SK-N-SH (cell line): ENCODE measurements at regions not wholly inside any gene's neighbourhood (a gene's known extent, or its start where the extent isn't known, plus 50 kb on each side); places are given as distances from the start of the nearest gene placed in this dataset.

Experiments used
- CTCF ChIA-PET: fragments of 300-600, 350-600 bp; formaldehyde crosslinking; extraction: SDS; loops from one replicate; lab custom pipeline; 2021; lab: Yijun Ruan, JAX
- POLR2A ChIA-PET: fragments of 350-600 bp; sonication (Branson Sonifier 250); formaldehyde crosslinking; extraction: SDS; loops from one replicate; lab custom pipeline; 2020; ENCODE audit warnings: antibody characterized with exemption, inconsistent platforms; lab: Yijun Ruan, JAX
- DNase-seq: peaks from one replicate; pipeline ENCODE4 v3.0.0; 2012
- H2AFZ ChIP-seq: fragments of 200-600 bp; sonication (generic); 2 replicates; pipeline ENCODE4 v1.8.1; 2016; ENCODE audit warnings: antibody characterized with exemption, mild to moderate bottlenecking, low read depth
- H3F3A ChIP-seq: fragments of 200-600 bp; sonication (generic); replicated peaks from 2 replicates; pipeline ENCODE3; 2016; ENCODE audit warnings: antibody characterized with exemption, mild to moderate bottlenecking; ENCODE audit not compliant: insufficient read depth
- H3K27ac ChIP-seq, 2 experiments: fragments of 200-500 bp in 1 of 2; fragments of 200-600 bp in 1 of 2; sonication (Bioruptor generic) in 1 of 2; sonication (generic), shearing (Covaris generic) in 1 of 2; 2 replicates each; pipeline versions ENCODE4 v1.5.1 to v1.6.1; 2014 to 2016; ENCODE audit warnings: low read depth in 2 of 2, inconsistent platforms in 1 of 2, low read length in 1 of 2, mild to moderate bottlenecking in 1 of 2, mixed read lengths in 1 of 2
- H3K27me3 ChIP-seq: fragments of 200-600 bp; sonication (generic), shearing (Covaris generic); 2 replicates; pipeline ENCODE4 v1.6.1; 2016; ENCODE audit warnings: mixed run types; ENCODE audit not compliant: insufficient read depth
- H3K36me3 ChIP-seq, 2 experiments: fragments of 200-500 bp in 1 of 2; fragments of 200-600 bp in 1 of 2; sonication (Bioruptor generic) in 1 of 2; sonication (generic) in 1 of 2; replicated peaks in 1 of 2; 2 replicates each; pipeline versions ENCODE3 to v1.5.1; 2014 to 2016; ENCODE audit warnings: low read length in 1 of 2, mild to moderate bottlenecking in 1 of 2; ENCODE audit not compliant: insufficient read depth in 2 of 2, control insufficient read depth in 1 of 2
- H3K4me1 ChIP-seq, 2 experiments: fragments of 200-500 bp in 1 of 2; fragments of 200-600 bp in 1 of 2; sonication (Bioruptor generic) in 1 of 2; sonication (generic), shearing (Covaris generic) in 1 of 2; 2 replicates each; pipeline versions ENCODE4 v1.5.1 to v1.6.1; 2014 to 2016; ENCODE audit warnings: low read depth in 1 of 2, low read length in 1 of 2, mixed run types in 1 of 2; ENCODE audit not compliant: insufficient read depth in 2 of 2, control insufficient read depth in 1 of 2
- H3K4me2 ChIP-seq: fragments of 200-600 bp; sonication (generic), shearing (Covaris generic); 2 replicates; pipeline ENCODE4 v1.6.1; 2017; ENCODE audit warnings: mixed run types
- H3K4me3 ChIP-seq, 2 experiments: fragments of 200-500 bp in 1 of 2; fragments of 200-600 bp in 1 of 2; sonication (Bioruptor generic) in 1 of 2; sonication (generic), shearing (Covaris generic) in 1 of 2; 2 replicates each; pipeline versions ENCODE4 v1.5.1 to v1.8.1; 2014 to 2016; ENCODE audit warnings: low read depth in 2 of 2, inconsistent platforms in 1 of 2, low read length in 1 of 2, mild to moderate bottlenecking in 1 of 2, mixed read lengths in 1 of 2, moderate library complexity in 1 of 2
- H3K79me2 ChIP-seq: fragments of 200-600 bp; sonication (generic); 2 replicates; pipeline ENCODE4 v1.8.1; 2017; ENCODE audit warnings: mild to moderate bottlenecking; ENCODE audit not compliant: insufficient read depth
- H3K9ac ChIP-seq: fragments of 200-600 bp; sonication (generic); 2 replicates; pipeline ENCODE4 v1.6.1; 2017; ENCODE audit warnings: mixed run types
- H3K9me2 ChIP-seq: fragments of 200-600 bp; sonication (generic); 2 replicates; pipeline ENCODE4 v1.6.1; 2017; ENCODE audit warnings: mixed run types
- H3K9me3 ChIP-seq: fragments of 200-600 bp; sonication (generic); 2 replicates; pipeline ENCODE4 v1.6.1; 2017; ENCODE audit warnings: mixed run types, mild to moderate bottlenecking, moderate library complexity
- H4K20me1 ChIP-seq: fragments of 200-600 bp; sonication (generic); 2 replicates; pipeline ENCODE4 v1.6.1; 2017; ENCODE audit warnings: mild to moderate bottlenecking, mixed run types; ENCODE audit not compliant: insufficient read depth
- CHD2 ChIP-seq: fragments of 150-350 bp; IDR thresholded peaks from 2 replicates; pipeline ENCODE4 v1.6.1; 2018; ENCODE audit warnings: low read length; ENCODE audit not compliant: partially characterized antibody
- EP300 ChIP-seq, 2 experiments: IDR thresholded peaks; 2 replicates each; pipeline versions ENCODE4 v1.4.0 to v1.6.1; 2012; ENCODE audit warnings: borderline replicate concordance in 1 of 2, low read depth in 1 of 2, low read length in 1 of 2
- FOXJ3 ChIP-seq: sonication (generic); formaldehyde crosslinking; IDR thresholded peaks from 2 replicates; pipeline ENCODE4 v1.5.1; 2020; ENCODE audit warnings: mild to moderate bottlenecking, missing genetic modification reagents
- FOXM1 ChIP-seq: IDR thresholded peaks from 2 replicates; pipeline ENCODE4 v1.4.0; 2012; ENCODE audit warnings: low read depth, mild to moderate bottlenecking
- GATA2 ChIP-seq: sonication (generic); formaldehyde crosslinking; IDR thresholded peaks from 2 replicates; pipeline ENCODE4 v1.5.0; 2020; ENCODE audit warnings: mild to moderate bottlenecking, missing genetic modification reagents
- MEF2A ChIP-seq: IDR thresholded peaks from 2 replicates; pipeline ENCODE4 v1.4.0; 2012; ENCODE audit warnings: low read depth, borderline replicate concordance
- MXI1 ChIP-seq: IDR thresholded peaks from 2 replicates; pipeline ENCODE4 v1.6.1; 2012; ENCODE audit warnings: mild to moderate bottlenecking, low read depth, low read length, improper control_type of control experiment
- NFIC ChIP-seq: IDR thresholded peaks from 2 replicates; pipeline ENCODE4 v1.4.0; 2012; ENCODE audit warnings: borderline replicate concordance
- POLR2AphosphoS5 ChIP-seq: IDR thresholded peaks from 2 replicates; pipeline ENCODE4 v1.6.1; 2012; ENCODE audit warnings: low read depth, low read length
- RAD21 ChIP-seq: IDR thresholded peaks from 2 replicates; pipeline ENCODE4 v1.6.1; 2012; ENCODE audit warnings: mild to moderate bottlenecking, low read length
- RFX5 ChIP-seq: IDR thresholded peaks from 2 replicates; pipeline ENCODE4 v1.6.1; 2012; ENCODE audit warnings: mild to moderate bottlenecking, improper control_type of control experiment, low read length
- RXRA ChIP-seq: IDR thresholded peaks from 2 replicates; pipeline ENCODE4 v1.4.0; 2012; ENCODE audit warnings: low read depth, mild to moderate bottlenecking, borderline replicate concordance
- SIN3A ChIP-seq: IDR thresholded peaks from 2 replicates; pipeline ENCODE4 v1.6.1; 2012; ENCODE audit warnings: low read depth, mild to moderate bottlenecking, low read length, moderate library complexity, borderline replicate concordance
- TEAD4 ChIP-seq: IDR thresholded peaks from 2 replicates; pipeline ENCODE4 v1.4.0; 2012; ENCODE audit warnings: mild to moderate bottlenecking, borderline replicate concordance; ENCODE audit not compliant: insufficient read depth
- WGBS: methylation state at CpG from one replicate; pipeline ENCODE4 v1.1.6; 2017; ENCODE audit warnings: low lambda C conversion rate; 5-methylcytosine and 5-hydroxymethylcytosine counted together
- TF ChIP-seq, protein P1 (sequence below): fragments of 200-600 bp; sonication (generic); IDR thresholded peaks from 2 replicates; pipeline ENCODE4 v1.6.1; 2017; ENCODE audit warnings: antibody characterized with exemption, mild to moderate bottlenecking, moderate library complexity
- TF ChIP-seq, protein P2 (sequence below): IDR thresholded peaks from 2 replicates; pipeline ENCODE4 v1.4.0; 2012; ENCODE audit warnings: low read depth, borderline replicate concordance
- TF ChIP-seq, protein P3 (sequence below): fragments of 150-350 bp; IDR thresholded peaks from 2 replicates; pipeline ENCODE4 v1.6.1; 2016; ENCODE audit warnings: mild to moderate bottlenecking, low read depth, low read length

DNA sequence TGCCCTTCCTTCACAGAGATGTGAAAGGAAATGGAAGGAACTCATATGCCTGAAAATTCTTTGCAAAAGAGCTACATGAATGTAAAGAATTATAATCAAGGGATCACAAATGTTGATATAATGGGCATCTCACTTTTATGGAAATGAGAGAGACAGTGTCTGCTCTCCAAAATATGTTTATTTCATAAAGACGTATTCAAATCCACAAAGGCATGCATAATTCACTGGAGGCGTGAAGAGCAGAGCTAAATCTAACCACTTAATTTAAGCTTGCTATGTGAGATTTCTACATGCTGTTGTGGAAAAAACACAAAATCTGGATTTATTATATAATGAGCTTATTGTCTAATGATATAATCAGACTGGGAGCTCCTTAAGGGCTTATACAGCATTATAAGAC, 469.1 kb downstream of the RAP2B start (continued):
- no peak for TF ChIP-seq TEAD4
- no peak for TF ChIP-seq FOXM1

DNA sequence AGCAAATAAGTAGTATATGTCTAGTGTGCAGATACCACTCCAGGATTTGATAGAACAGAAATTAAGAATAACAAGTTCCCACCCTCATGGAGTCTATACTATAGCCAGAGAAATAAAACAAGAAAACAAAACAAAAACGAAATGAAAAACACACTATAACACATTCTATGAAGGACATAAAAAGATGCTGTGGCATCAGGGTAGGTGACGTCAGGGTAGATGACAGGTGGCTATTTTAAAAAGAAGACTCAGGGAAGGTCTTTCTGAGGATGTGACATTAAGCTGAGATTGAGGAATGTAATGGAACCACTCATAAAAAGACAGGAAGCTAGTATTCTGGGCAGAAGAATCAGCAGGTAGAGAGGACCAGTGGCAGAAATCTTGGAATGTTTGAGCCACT, 469.6 kb downstream of the RAP2B start:
- Histone ChIP-seq H4K20me1 (no peaks in the 10 kb centered on the region), H3F3A (no peaks in the 10 kb centered on the region), H3K9me2 (no peaks in the 10 kb centered on the region), H3K4me3 (no peak overlapping the region), H3K79me2 (no peaks in the 10 kb centered on the region), H3K9ac (no peak overlapping the region), H3K9me3 (no peaks in the 10 kb centered on the region), H3K27me3 (peaks cover 6% of the 10 kb centered on the region; the same call in 1 of the 2 replicates), H3K27ac (no peak overlapping the region), H3K4me1 (no peaks in the 10 kb centered on the region), H3K4me2 (no peak overlapping the region), H2AFZ (no peak overlapping the region), H3K36me3 (no peaks in the 10 kb centered on the region)
- ChIA-PET POLR2A (no interaction called here), CTCF (no interaction called here)
- no peak for DNase-seq
- 8% methylated on average over 2 of the region's 2 CpGs for WGBS
- TF ChIP-seq FOXJ3 (CRISPR knock-in tag): no peak
- TF ChIP-seq EP300 (IDR thresholded peaks at IDR 0.05; ENCODE audit: borderline replicate concordance in 1 of 2, low read depth in 1 of 2, low read length in 1 of 2): no peak
- TF ChIP-seq, all 33 proteins: peak for 0

DNA sequence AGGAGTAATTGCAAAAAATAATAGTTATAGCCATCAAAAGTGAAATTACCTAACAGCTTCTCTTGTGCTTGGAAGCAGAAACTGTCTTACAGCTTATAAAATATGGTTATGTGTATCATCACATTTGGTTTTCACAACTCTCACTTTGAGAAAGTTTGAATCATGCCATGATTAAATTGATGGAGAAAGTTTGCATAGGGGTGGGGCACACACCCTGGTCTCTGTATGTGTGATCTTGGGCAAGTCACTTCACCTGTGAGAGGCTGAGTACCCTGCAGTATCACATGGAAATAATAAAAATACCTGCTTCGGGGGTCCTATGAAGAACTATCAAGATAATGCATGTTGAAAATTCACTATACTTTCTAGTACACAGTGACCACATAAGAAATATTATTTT, 471.4 kb downstream of the RAP2B start:
- Histone ChIP-seq H3K4me2 (no peak overlapping the region), H3K9me2 (no peaks in the 10 kb centered on the region), H3K27ac (no peak overlapping the region), H3K9ac (no peak overlapping the region), H4K20me1 (no peaks in the 10 kb centered on the region), H3K4me3 (no peak overlapping the region), H2AFZ (no peak overlapping the region), H3F3A (no peaks in the 10 kb centered on the region), H3K27me3 (peaks cover 6% of the 10 kb centered on the region; the same call in 1 of the 2 replicates), H3K9me3 (no peaks in the 10 kb centered on the region), H3K36me3 (no peaks in the 10 kb centered on the region), H3K79me2 (no peaks in the 10 kb centered on the region), H3K4me1 (no peaks in the 10 kb centered on the region)
- TF ChIP-seq RFX5 (no peak), POLR2AphosphoS5 (no peak), MXI1 (no peak)
- TF ChIP-seq, protein P1, sequence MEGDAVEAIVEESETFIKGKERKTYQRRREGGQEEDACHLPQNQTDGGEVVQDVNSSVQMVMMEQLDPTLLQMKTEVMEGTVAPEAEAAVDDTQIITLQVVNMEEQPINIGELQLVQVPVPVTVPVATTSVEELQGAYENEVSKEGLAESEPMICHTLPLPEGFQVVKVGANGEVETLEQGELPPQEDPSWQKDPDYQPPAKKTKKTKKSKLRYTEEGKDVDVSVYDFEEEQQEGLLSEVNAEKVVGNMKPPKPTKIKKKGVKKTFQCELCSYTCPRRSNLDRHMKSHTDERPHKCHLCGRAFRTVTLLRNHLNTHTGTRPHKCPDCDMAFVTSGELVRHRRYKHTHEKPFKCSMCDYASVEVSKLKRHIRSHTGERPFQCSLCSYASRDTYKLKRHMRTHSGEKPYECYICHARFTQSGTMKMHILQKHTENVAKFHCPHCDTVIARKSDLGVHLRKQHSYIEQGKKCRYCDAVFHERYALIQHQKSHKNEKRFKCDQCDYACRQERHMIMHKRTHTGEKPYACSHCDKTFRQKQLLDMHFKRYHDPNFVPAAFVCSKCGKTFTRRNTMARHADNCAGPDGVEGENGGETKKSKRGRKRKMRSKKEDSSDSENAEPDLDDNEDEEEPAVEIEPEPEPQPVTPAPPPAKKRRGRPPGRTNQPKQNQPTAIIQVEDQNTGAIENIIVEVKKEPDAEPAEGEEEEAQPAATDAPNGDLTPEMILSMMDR: no peak
- CTCF ChIA-PET: no interaction called here
- WGBS: 14% methylated on average over 1 of the region's 1 CpG
- POLR2A ChIA-PET: no interaction called here
- DNase-seq: no peak

DNA sequence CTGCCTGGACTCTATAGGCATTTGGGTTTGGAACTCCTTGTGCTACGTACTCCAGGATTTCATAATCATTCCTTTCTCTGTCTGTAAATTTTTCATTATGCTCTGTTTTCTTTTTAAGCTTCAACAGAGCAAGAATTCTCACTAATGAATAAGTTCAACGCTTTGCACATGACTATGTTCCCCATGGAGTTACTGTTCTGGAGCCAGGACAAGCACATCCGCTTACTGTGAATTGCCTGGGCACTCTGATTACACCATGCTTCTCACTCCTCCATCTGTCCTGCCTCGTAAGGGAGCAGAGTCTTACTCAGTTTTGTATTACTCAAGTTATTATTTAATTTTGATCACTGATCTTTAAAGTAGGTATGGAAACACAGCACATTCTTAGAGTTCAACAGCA, 472.7 kb downstream of the RAP2B start:
- Histone ChIP-seq H3K9ac (no peak overlapping the region), H3K9me3 (no peaks in the 10 kb centered on the region), H3K9me2 (no peaks in the 10 kb centered on the region), H3K27ac (no peak overlapping the region), H3K36me3 (no peaks in the 10 kb centered on the region), H3F3A (no peaks in the 10 kb centered on the region), H3K79me2 (no peaks in the 10 kb centered on the region), H3K27me3 (peaks cover 6% of the 10 kb centered on the region; the same call in 1 of the 2 replicates), H2AFZ (no peak overlapping the region), H3K4me3 (no peak overlapping the region), H3K4me2 (no peak overlapping the region), H4K20me1 (no peaks in the 10 kb centered on the region), H3K4me1 (no peaks in the 10 kb centered on the region)
- ChIA-PET POLR2A (no interaction called here), CTCF (no interaction called here)
- 16% methylated on average over 4 of the region's 4 CpGs for WGBS
- no peak for DNase-seq
- TF ChIP-seq NFIC (no peak), GATA2 (CRISPR knock-in tag) (no peak), MEF2A (no peak), RAD21 (no peak), TEAD4 (no peak), SIN3A (no peak), RXRA (no peak), FOXJ3 (CRISPR knock-in tag) (no peak), CHD2 (no peak)
- TF ChIP-seq, protein P2, sequence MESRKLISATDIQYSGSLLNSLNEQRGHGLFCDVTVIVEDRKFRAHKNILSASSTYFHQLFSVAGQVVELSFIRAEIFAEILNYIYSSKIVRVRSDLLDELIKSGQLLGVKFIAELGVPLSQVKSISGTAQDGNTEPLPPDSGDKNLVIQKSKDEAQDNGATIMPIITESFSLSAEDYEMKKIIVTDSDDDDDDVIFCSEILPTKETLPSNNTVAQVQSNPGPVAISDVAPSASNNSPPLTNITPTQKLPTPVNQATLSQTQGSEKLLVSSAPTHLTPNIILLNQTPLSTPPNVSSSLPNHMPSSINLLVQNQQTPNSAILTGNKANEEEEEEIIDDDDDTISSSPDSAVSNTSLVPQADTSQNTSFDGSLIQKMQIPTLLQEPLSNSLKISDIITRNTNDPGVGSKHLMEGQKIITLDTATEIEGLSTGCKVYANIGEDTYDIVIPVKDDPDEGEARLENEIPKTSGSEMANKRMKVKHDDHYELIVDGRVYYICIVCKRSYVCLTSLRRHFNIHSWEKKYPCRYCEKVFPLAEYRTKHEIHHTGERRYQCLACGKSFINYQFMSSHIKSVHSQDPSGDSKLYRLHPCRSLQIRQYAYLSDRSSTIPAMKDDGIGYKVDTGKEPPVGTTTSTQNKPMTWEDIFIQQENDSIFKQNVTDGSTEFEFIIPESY: no peak
- TF ChIP-seq, protein P3, sequence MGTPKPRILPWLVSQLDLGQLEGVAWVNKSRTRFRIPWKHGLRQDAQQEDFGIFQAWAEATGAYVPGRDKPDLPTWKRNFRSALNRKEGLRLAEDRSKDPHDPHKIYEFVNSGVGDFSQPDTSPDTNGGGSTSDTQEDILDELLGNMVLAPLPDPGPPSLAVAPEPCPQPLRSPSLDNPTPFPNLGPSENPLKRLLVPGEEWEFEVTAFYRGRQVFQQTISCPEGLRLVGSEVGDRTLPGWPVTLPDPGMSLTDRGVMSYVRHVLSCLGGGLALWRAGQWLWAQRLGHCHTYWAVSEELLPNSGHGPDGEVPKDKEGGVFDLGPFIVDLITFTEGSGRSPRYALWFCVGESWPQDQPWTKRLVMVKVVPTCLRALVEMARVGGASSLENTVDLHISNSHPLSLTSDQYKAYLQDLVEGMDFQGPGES: no peak
